ENCODE measurements at regions not wholly inside any gene's neighbourhood (a gene's known extent, or its start where the extent isn't known, plus 50 kb on each side); places are given as distances from the start of the nearest gene placed in this dataset.

- Histone ChIP-seq H3K4me1 (ENCODE audit: insufficient read depth, low read length) (no peaks in the 10 kb centered on the region), H3K27me3 (ENCODE audit: insufficient read depth, low read length) (no peaks in the 10 kb centered on the region), H3K36me3 (ENCODE audit: insufficient read depth, low read length) (no peaks in the 10 kb centered on the region), H3K9me3 (ENCODE audit: insufficient read depth, low read depth, low read length) (no peaks in the 10 kb centered on the region), H3K27ac (ENCODE audit: low read depth, low read length) (no peak overlapping the region), H3K4me3 (ENCODE audit: low read length) (no peak overlapping the region), H3K9ac (ENCODE audit: low read depth, low read length) (no peak overlapping the region)
- WGBS, result 100% methylated on average over 2 of the region's 2 CpGs
Observed at GRCh38 chr5:145598983-145599382, 236.2 kb downstream of the PRELID2 start.

DNA sequence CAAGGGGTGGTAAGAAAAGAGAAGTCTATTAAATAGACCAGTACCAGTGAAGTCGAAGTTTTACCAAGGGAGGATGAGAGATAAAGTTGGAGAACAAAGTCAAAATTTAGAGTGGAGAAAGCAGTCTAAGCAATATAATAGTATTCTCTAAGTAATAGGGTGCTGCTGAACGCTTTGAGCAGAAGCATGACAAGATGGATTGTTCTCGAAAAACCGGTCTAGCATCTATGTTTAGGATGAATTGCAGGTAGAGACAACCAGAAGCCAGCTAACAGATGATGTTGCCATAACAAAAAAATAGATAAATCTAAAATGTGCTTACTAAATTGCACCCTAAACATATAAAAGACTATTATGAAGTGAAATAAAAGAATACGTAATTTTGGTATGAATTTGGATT lies 237.0 kb downstream of the PRELID2 start:
- H3K27ac ChIP-seq (ENCODE audit: low read depth, low read length), result no peak overlapping the region
- no peaks in the 10 kb centered on the region for H3K4me1 ChIP-seq (ENCODE audit: insufficient read depth, low read length)
- no peaks in the 10 kb centered on the region for H3K9me3 ChIP-seq (ENCODE audit: insufficient read depth, low read depth, low read length)
- no peak overlapping the region for H3K4me3 ChIP-seq (ENCODE audit: low read length)
- no peaks in the 10 kb centered on the region for H3K36me3 ChIP-seq (ENCODE audit: insufficient read depth, low read length)
- H3K27me3 ChIP-seq (ENCODE audit: insufficient read depth, low read length), result no peaks in the 10 kb centered on the region
- H3K9ac ChIP-seq (ENCODE audit: low read depth, low read length), result no peak overlapping the region
- WGBS, result 95% methylated on average over 4 of the region's 5 CpGs

DNA sequence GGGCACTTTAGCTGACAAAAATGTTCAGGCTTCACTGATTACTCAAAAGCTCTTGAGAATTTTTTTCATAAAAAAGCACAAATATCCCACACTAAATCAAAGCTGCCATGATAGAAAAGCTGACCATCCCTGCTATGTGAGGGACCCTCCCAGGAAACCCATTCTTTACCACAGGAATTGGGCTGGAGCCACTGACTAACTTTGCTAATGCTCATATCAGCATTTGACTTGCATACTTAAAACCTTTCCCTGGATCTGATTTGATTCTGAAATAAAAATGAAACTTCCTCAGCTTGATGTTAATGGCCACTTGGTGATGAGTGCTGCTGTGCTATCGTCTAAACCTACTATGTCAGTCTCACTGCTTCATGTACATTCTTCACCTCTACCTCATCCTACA lies 243.6 kb downstream of the PRELID2 start:
- no peaks in the 10 kb centered on the region for H3K36me3 ChIP-seq (ENCODE audit: insufficient read depth, low read length)
- no peak overlapping the region for H3K4me3 ChIP-seq (ENCODE audit: low read length)
- H3K9ac ChIP-seq (ENCODE audit: low read depth, low read length), result no peak overlapping the region
- no peaks in the 10 kb centered on the region for H3K4me1 ChIP-seq (ENCODE audit: insufficient read depth, low read length)
- no peaks in the 10 kb centered on the region for H3K9me3 ChIP-seq (ENCODE audit: insufficient read depth, low read depth, low read length)
- H3K27ac ChIP-seq (ENCODE audit: low read depth, low read length), result no peak overlapping the region
- no peaks in the 10 kb centered on the region for H3K27me3 ChIP-seq (ENCODE audit: insufficient read depth, low read length)
- WGBS, result 100% methylated on average over 1 of the region's 1 CpG

DNA sequence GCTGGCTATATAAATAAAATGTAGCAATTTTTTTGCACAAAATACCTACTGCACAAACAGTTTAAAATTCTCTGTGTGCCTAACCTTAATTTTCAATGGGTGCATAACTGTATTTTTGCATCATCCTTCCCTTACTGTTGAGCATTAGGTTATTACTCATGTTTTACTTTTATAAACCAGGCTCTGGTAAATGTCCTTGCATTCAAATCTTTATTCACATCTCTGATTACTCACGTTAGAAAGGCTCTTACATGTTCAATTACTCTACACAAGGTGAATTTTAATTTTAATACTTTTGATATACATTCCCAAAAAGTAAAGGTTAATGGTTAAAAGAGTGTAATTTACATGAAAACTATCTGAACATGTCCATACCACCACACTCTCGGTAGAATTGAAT lies 246.1 kb downstream of the PRELID2 start:
- no peaks in the 10 kb centered on the region for H3K4me1 ChIP-seq (ENCODE audit: insufficient read depth, low read length)
- no peaks in the 10 kb centered on the region for H3K36me3 ChIP-seq (ENCODE audit: insufficient read depth, low read length)
- H3K4me3 ChIP-seq (ENCODE audit: low read length), result no peak overlapping the region
- H3K27me3 ChIP-seq (ENCODE audit: insufficient read depth, low read length), result no peaks in the 10 kb centered on the region
- H3K27ac ChIP-seq (ENCODE audit: low read depth, low read length), result no peak overlapping the region
- no peak overlapping the region for H3K9ac ChIP-seq (ENCODE audit: low read depth, low read length)
- WGBS, result 89% methylated on average over 2 of the region's 2 CpGs
- H3K9me3 ChIP-seq (ENCODE audit: insufficient read depth, low read depth, low read length), result no peaks in the 10 kb centered on the region

GRCh38 chr5:145588558-145588957 lies 246.6 kb downstream of the PRELID2 start:
- Histone ChIP-seq H3K9me3 (ENCODE audit: insufficient read depth, low read depth, low read length) (no peaks in the 10 kb centered on the region), H3K9ac (ENCODE audit: low read depth, low read length) (no peak overlapping the region), H3K36me3 (ENCODE audit: insufficient read depth, low read length) (no peaks in the 10 kb centered on the region), H3K27me3 (ENCODE audit: insufficient read depth, low read length) (no peaks in the 10 kb centered on the region), H3K4me3 (ENCODE audit: low read length) (no peak overlapping the region), H3K4me1 (ENCODE audit: insufficient read depth, low read length) (no peaks in the 10 kb centered on the region), H3K27ac (ENCODE audit: low read depth, low read length) (no peak overlapping the region)
- 87% methylated on average over 1 of the region's 2 CpGs for WGBS

- WGBS, result 86% methylated on average over 4 of the region's 4 CpGs
- Histone ChIP-seq H3K27ac (ENCODE audit: low read depth, low read length) (no peak overlapping the region), H3K4me3 (ENCODE audit: low read length) (no peak overlapping the region), H3K36me3 (ENCODE audit: insufficient read depth, low read length) (no peaks in the 10 kb centered on the region), H3K9ac (ENCODE audit: low read depth, low read length) (no peak overlapping the region), H3K27me3 (ENCODE audit: insufficient read depth, low read length) (no peaks in the 10 kb centered on the region), H3K4me1 (ENCODE audit: insufficient read depth, low read length) (no peaks in the 10 kb centered on the region), H3K9me3 (ENCODE audit: insufficient read depth, low read depth, low read length) (no peaks in the 10 kb centered on the region)
Observed at GRCh38 chr5:145588113-145588512, 247.0 kb downstream of the PRELID2 start.

GRCh38 chr5:145587710-145588109 lies 247.4 kb downstream of the PRELID2 start:
- H3K4me3 ChIP-seq (ENCODE audit: low read length), result no peak overlapping the region
- no peaks in the 10 kb centered on the region for H3K9me3 ChIP-seq (ENCODE audit: insufficient read depth, low read depth, low read length)
- no peaks in the 10 kb centered on the region for H3K36me3 ChIP-seq (ENCODE audit: insufficient read depth, low read length)
- H3K27ac ChIP-seq (ENCODE audit: low read depth, low read length), result no peak overlapping the region
- no peaks in the 10 kb centered on the region for H3K4me1 ChIP-seq (ENCODE audit: insufficient read depth, low read length)
- 92% methylated on average over 1 of the region's 1 CpG for WGBS
- H3K27me3 ChIP-seq (ENCODE audit: insufficient read depth, low read length), result no peaks in the 10 kb centered on the region
- H3K9ac ChIP-seq (ENCODE audit: low read depth, low read length), result no peak overlapping the region

GRCh38 chr5:145587308-145587672 lies 247.9 kb downstream of the PRELID2 start:
- Histone ChIP-seq H3K9me3 (ENCODE audit: insufficient read depth, low read depth, low read length) (no peaks in the 10 kb centered on the region), H3K4me1 (ENCODE audit: insufficient read depth, low read length) (no peaks in the 10 kb centered on the region), H3K9ac (ENCODE audit: low read depth, low read length) (no peak overlapping the region), H3K4me3 (ENCODE audit: low read length) (no peak overlapping the region), H3K36me3 (ENCODE audit: insufficient read depth, low read length) (no peaks in the 10 kb centered on the region), H3K27ac (ENCODE audit: low read depth, low read length) (no peak overlapping the region), H3K27me3 (ENCODE audit: insufficient read depth, low read length) (no peaks in the 10 kb centered on the region)
- WGBS, result 90% methylated on average over 6 of the region's 6 CpGs

DNA sequence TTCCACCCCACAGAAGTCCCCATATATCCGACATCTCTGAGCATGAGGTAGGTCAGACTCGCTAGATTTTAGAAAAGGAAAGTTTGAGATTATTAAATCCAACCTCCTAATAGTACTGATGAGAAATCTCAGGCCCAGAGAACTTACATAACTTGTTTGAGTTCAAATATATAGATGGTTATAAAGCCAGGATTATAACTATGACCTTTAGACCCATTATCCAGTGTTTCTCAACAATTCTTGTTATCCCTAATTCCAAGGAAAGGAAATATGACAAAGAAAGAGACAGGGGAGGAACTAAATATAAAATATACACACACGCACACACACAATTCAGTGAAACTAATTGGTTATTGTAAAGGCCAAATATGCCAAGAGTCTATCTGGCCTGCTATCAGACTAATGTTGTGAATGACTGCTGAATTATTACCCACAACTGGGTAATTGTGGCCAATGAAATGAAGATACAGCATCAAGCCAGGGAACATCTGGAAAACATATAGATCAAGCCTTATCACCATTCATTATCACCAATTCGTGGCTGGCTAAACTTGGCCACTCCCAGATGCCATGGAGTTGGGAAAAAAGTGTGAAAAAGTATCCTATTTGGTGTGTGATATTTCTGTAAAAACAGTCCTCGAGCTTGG lies 248.4 kb downstream of the PRELID2 start:
- H3K4me1 ChIP-seq (ENCODE audit: insufficient read depth, low read length), result no peaks in the 10 kb centered on the region
- no peak overlapping the region for H3K9ac ChIP-seq (ENCODE audit: low read depth, low read length)
- H3K9me3 ChIP-seq (ENCODE audit: insufficient read depth, low read depth, low read length), result no peaks in the 10 kb centered on the region
- H3K36me3 ChIP-seq (ENCODE audit: insufficient read depth, low read length), result no peaks in the 10 kb centered on the region
- no peaks in the 10 kb centered on the region for H3K27me3 ChIP-seq (ENCODE audit: insufficient read depth, low read length)
- 85% methylated on average over 2 of the region's 5 CpGs for WGBS
- H3K27ac ChIP-seq (ENCODE audit: low read depth, low read length), result no peak overlapping the region
- H3K4me3 ChIP-seq (ENCODE audit: low read length), result no peak overlapping the region

DNA sequence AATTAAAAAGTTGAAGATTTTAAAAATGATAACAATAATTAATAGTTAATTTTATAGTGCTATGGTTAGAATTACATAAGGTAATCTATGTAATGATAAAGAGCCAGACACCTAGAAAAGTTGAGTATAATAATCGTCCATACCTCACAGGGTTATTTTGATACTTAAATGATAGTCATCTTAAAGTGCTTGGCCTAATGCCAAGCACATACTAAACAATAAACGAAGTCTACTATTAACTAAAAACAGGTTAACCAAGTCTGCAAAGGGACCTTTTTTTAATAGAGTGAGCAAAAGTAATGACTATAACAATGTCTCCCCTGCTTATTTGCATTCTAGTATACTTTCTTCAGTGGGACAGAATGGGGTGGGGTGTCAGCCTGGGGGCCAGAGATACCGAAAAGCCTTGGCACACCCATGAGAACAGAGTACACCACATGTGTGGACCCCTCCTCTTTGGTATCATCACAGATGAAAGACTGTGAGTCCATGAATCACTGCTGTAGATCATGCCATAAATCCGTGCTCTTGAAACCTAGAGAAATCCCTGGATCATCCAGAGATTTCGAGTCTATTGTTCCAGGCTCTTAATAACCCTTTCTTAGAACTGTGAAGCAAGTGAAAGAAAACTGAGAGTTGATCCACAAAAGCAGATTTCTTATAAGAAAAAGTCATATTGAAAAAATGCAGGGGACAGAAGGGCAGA lies 249.5 kb downstream of the PRELID2 start:
- H3K9ac ChIP-seq (ENCODE audit: low read depth, low read length), result no peak overlapping the region
- H3K9me3 ChIP-seq (ENCODE audit: insufficient read depth, low read depth, low read length), result no peaks in the 10 kb centered on the region
- H3K36me3 ChIP-seq (ENCODE audit: insufficient read depth, low read length), result no peaks in the 10 kb centered on the region
- H3K27ac ChIP-seq (ENCODE audit: low read depth, low read length), result no peak overlapping the region
- 95% methylated on average over 4 of the region's 5 CpGs for WGBS
- H3K4me3 ChIP-seq (ENCODE audit: low read length), result no peak overlapping the region
- no peaks in the 10 kb centered on the region for H3K4me1 ChIP-seq (ENCODE audit: insufficient read depth, low read length)
- no peaks in the 10 kb centered on the region for H3K27me3 ChIP-seq (ENCODE audit: insufficient read depth, low read length)

DNA sequence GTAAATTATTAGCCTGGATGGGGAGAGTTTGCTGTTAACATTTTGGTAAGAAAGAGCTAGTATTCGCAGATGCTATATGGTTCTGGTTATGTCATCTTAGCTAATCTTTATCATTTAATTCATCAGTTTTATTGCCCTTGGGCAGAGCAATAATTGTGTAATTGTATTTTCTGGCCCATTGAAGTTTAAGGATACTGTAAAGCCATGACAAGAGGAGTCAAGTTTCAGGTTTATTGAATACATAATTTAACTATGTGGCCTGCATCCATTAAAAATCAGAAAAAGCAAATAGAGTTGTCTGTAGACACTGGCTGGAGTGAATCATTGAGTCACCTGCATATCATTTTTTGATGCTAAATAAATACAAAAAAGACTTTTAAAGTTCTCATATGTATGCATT lies 255.8 kb downstream of the PRELID2 start:
- Histone ChIP-seq H3K27ac (ENCODE audit: low read depth, low read length) (no peak overlapping the region), H3K4me3 (ENCODE audit: low read length) (no peak overlapping the region), H3K4me1 (ENCODE audit: insufficient read depth, low read length) (no peaks in the 10 kb centered on the region), H3K9me3 (ENCODE audit: insufficient read depth, low read depth, low read length) (no peaks in the 10 kb centered on the region), H3K27me3 (ENCODE audit: insufficient read depth, low read length) (no peaks in the 10 kb centered on the region), H3K36me3 (ENCODE audit: insufficient read depth, low read length) (no peaks in the 10 kb centered on the region), H3K9ac (ENCODE audit: low read depth, low read length) (no peak overlapping the region)
- WGBS, result no CpG with 5 or more reads among the region's 1 CpG

Data from HUES64 (cell line).